ENCODE measurements at regions not wholly inside any gene's neighbourhood (a gene's known extent, or its start where the extent isn't known, plus 50 kb on each side); places are given as distances from the start of the nearest gene placed in this dataset.

DNA sequence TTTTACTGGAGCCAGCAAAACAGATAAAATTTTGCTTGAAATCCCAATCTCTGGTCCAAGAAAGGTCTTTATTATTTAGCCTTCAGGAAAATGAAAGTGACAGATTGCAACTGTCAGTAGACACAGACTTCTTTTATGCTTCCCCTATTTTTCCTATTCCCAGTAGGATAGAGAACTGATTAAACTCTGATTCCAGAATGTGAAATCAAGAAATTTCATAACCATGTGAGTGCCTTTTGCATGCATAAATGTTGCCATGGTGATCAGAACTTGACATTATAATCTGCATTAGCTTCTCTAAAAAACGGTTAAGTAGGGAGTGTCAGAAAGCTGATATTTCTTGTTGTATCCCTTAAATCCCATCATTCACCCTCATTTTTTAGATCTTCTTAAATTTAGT is 255.2 kb upstream of the GABRA2 start:
- TF ChIP-seq EZH2 (IDR thresholded peaks at IDR 0.05; ENCODE audit: low read depth, unreplicated experiment), result no peak
- TF ChIP-seq, protein P1, sequence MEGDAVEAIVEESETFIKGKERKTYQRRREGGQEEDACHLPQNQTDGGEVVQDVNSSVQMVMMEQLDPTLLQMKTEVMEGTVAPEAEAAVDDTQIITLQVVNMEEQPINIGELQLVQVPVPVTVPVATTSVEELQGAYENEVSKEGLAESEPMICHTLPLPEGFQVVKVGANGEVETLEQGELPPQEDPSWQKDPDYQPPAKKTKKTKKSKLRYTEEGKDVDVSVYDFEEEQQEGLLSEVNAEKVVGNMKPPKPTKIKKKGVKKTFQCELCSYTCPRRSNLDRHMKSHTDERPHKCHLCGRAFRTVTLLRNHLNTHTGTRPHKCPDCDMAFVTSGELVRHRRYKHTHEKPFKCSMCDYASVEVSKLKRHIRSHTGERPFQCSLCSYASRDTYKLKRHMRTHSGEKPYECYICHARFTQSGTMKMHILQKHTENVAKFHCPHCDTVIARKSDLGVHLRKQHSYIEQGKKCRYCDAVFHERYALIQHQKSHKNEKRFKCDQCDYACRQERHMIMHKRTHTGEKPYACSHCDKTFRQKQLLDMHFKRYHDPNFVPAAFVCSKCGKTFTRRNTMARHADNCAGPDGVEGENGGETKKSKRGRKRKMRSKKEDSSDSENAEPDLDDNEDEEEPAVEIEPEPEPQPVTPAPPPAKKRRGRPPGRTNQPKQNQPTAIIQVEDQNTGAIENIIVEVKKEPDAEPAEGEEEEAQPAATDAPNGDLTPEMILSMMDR (conservative IDR thresholded peaks at IDR 0.05; ENCODE audit: low read depth in 2 of 2), result no peak
- TF ChIP-seq EZH2phosphoT487 (IDR thresholded peaks at IDR 0.05; ENCODE audit: unreplicated experiment), result no peak
- TF ChIP-seq POLR2AphosphoS5 (IDR thresholded peaks at IDR 0.05; ENCODE audit: low read depth), result no peak
- TF ChIP-seq CREB1 (CRISPR knock-in tag; IDR thresholded peaks at IDR 0.05; ENCODE audit: low read depth), result no peak
- TF ChIP-seq JUNB (IDR thresholded peaks at IDR 0.05; ENCODE audit: unreplicated experiment), result no peak
- no peak for TF ChIP-seq NANOG (IDR thresholded peaks at IDR 0.05; ENCODE audit: borderline replicate concordance)
